HG02840 (cell line): ENCODE measurements at regions not wholly inside any gene's neighbourhood (a gene's known extent, or its start where the extent isn't known, plus 50 kb on each side); places are given as distances from the start of the nearest gene placed in this dataset.

ENCODE experiments used
- ATAC-seq: cut with Tn5 transposase; IDR thresholded peaks from one replicate; pipeline ENCODE4 v1.9.1; 2021; ENCODE audit warnings: mild to moderate bottlenecking, moderate library complexity, moderate number of reproducible peaks; ENCODE audit not compliant: unreplicated experiment, low FRiP score

DNA sequence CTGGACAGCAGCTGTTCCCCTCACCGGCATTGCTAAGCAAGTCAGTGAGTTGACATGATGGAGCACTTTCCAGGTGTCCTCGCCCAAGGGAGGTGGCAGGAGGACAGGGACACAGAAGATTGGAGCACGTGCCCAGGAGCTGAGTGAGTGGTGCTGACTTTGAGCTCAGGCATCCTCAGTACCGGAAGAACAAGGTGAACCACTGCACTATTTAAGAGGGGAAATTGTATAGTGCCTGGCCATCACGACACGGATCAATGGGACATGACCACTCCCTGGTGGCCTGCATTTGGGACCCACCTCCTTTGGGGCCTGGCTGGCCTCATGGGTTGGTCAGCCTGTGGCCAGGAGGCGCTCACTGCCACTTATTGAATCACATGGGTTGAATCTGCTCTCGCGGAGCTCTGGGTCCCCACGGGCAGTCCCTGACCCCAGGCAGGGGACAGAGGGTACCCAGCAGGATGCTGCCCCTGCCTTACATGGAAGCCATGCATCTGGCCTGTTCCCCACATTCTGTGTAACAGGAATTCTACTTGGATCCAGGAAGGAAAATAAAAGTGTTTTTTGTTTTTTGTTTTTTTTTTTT lies 206.9 kb upstream of the ZNF536 start:
- ATAC-seq: no peak

DNA sequence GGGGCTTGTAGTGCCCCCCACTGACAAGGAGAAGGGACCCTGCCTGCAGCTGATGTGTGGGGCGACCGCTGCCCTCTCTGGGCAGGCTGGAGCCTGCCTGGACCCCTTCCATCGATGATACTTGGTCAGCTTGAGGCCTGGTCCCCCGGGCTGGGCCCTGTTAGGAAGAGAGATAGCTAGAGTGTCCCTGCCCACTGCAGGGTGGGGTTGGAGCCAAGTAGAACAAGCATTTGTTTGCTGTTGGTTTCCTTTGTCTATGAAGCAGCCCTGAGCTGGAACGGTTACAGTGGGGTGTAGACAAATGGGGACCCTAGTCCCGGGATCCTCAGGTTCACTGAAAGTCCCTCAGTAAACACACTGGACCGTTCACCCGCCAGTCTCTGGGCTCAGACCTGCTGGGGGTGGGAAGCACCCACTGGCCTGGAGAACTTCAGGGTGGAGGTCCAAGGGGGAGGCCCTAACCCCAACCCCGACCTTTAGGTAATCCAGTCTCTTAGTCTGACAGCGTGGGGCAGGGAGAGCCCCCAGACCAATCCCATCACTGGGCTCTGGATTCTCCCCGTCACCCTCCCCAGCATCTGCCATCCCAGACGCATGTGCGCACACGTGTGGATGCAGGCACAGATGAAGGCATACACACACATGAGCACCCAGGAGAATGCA lies 204.8 kb upstream of the ZNF536 start:
- no peak for ATAC-seq

DNA sequence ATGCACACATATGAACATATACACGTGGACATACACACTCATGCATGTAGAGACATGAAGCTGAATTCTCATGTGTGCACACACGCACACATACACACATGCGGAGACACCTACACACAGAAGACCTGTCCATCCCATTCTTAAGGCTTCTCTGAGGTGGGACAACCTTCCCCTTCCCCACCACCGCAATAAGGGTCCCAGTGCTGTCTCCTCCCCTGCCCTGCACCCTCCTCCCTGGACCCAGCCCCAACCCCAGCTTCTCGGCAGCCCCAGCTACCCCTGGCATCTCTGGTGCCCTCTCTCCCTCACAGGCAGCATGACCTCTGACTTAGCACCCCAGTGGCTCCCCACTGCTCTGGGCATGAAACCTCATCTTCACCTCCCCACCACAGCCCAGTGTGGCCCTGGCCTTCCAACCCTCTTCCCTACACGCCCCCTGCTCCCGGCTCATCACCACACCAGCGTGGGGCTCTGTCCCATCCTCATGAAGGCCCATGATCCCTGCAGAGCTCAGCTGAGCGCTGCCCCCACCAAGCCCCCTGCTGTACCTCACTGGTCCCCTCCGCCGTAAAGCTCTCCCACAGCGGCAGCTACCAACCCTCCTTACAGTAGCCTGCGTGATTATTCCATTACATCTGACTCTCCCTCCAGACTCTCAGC lies 204.1 kb upstream of the ZNF536 start:
- ATAC-seq: no peak

DNA sequence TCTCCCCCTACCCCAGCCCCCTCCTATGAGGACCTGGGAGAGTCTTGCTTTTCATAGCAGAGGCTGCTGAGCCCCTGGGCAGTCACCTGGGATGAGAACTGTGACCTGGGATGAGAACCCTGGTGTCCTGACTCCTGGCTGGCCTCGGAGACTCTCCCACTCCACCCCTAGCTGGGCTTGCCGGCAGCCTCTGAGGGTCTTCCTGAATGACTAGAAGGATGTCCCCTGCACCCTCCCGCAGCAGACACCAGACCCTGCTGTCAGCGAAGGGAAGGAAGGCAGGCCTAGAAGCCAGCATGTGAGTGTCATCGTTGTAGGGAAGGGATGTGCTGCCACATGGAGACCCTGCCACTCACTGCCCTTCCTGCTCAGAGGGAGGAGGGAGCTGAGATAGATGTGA lies 203.4 kb upstream of the ZNF536 start:
- no peak for ATAC-seq

DNA sequence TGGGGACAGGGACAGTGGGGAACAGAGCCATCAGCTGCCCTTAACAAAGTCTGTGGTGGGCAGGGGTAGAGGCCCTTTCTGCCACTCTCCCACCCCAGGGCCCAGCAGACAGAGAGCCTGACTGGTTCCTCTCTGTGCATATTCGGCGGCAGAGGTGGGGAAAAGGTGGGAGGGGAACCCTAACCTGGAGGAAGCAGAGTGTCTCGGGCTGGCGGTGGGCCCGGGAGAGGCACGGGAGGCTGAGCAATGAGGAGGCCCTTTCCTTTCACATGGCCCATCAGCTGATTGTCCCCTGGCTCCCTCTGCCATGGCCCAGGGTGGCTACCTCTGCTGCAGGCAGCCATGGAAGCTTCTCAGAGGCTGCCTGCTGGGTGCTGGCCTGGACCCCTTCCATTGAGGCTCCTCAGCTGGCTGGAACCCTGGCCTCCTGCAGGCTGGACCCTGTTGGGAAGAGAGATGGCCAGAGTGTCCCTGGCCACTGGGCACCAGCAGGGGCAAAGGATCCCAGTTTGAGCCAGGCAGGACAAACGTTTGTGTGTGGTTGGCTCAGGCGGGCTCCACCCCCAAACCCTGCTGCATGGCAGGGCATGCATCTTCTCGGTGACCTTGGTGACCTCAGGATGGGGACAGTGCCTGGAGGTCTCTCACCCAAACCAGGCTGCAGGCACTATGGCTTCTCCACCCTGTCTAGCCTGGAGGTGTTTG lies 202.8 kb upstream of the ZNF536 start:
- ATAC-seq: no peak

DNA sequence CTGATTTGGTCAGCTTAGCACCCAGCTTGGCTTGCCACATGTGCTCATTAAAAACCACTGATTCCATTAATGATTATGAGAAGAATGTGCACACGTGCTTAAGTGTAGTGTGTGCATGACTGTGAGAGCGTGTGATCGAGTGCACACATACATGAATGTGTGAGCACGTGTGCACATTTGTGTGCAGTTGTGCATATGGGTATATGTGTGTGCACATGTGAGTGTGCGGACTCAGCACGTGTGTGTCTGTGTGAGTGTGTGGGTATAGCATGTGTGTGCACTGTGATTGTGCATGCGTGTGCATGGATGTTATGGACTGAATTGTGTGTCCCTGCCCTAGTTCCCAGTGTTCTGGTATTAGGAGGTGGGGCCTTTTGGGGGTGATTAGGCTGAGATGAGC lies 202.1 kb upstream of the ZNF536 start:
- no peak for ATAC-seq

DNA sequence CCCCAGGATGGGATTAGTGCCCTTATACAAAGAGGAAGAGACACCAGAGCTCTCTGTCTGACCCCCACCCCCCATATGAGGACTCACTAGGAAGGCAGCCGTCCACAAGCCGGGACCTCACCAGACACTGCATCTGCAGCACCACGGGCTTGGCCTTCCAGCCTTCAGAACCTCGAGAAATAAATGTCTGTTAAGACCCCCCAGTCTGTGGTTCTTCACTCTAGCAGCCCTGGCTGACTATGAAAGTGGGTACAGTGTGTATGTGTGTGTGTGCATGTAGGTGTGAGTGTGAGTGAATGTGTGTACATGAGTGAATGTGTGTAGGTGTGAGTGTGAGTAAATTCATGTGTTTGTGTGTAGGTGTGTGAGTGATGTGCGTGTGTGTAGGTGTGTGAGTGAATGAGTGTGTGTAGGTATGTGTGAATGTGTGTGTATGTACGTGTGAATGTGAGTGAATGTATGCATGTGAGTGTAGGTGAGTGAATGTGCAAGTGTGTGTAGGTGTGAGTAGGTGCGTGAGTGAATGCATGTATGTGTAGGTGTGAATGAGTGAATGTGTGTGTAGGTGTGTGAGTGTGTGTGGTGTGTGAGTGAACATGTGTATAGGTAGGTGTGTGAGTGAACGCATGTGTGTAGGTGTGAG lies 201.6 kb upstream of the ZNF536 start:
- ATAC-seq: no peak

DNA sequence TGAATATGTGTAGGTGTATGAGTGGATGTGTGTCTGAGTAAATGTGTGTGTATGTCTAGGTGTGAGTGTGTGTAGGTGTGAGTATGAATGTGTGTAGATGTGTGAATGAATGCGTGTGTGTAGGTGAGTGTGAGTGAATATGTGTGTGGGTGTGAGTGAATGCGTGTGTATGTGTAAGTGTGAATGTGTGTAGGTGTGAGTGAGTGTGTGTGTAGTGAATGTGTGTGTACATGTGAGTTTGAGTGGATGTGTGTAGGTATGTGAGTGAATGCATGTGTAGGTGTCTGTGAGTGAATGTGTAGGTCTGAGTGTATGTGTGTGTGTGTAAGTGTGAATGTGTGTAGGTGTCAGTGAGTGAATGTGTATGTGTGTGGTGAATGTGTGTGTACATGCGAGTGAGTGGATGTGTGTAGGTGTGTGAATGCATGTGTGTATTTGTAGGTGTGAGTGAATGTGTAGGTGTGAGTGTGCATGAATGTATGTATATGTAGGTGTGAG lies 201.0 kb upstream of the ZNF536 start:
- no peak for ATAC-seq

DNA sequence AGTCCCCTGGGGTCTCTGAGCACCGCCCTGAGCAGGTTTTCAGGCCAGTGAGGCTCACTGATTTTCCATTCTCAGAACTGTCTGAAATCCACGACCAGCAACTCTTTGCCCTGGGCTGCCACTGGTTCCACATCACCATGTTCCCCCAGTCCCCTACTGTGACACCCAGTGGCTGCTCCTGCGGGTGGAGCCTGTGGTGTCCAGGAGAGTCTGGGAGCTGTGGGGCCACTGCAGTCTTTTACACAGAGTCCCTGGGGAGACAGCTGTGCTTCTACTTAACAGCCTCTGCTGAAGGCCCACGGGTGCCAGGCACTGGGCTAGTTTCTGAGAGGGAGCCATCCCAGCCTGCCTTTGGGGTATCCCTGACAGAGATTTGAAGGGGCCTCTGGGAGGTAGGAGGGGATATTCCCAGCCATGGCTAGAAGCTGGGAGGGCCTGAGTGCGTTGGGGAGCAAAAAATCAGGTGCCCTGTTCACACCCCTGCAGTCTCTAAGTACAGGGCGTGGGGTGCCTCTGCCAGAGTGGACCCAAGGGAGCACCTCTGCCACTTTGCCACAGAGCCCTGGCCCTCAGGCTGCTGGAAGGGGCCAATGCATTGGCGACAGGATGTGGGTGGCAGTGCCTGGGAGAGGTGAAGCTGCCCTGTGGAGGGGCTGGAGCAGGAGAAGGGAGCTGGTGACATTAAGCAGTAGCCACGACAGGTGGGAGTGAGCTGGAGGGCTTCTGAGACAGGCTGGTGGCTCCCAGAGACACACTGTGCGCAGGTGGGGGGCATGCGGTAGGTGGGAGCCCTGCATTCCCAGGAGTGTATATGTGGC lies 200.2 kb upstream of the ZNF536 start:
- no peak for ATAC-seq

DNA sequence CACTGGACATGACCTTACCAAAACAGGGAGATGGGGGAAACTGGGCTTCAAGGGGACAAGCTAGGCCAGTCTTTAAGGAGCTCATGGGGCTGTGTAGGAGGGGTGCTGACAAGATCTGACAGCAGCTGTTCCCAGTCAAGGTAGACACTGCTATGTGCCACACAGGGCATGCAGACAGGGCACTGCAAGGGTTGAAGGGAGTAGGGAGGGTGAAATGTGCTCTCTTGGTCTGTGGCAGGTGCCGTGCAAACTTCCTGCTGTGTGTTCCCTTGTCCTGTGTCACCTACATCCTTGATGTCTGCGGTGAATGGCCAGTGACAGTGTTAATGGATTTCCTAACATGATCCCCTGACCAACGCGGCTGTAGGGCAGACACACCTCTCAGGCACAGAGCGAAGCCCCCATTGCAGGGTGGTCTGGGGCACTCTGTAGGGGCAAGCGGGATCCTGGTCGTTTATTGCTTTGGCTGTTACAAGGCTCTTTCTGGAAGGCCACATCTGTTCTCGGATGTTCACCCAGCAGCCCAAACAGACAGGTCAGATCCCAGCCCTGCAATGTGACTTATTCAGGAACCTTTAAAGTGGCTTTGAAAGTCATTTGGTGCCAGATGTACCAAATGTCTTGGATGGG lies 199.5 kb upstream of the ZNF536 start:
- no peak for ATAC-seq

DNA sequence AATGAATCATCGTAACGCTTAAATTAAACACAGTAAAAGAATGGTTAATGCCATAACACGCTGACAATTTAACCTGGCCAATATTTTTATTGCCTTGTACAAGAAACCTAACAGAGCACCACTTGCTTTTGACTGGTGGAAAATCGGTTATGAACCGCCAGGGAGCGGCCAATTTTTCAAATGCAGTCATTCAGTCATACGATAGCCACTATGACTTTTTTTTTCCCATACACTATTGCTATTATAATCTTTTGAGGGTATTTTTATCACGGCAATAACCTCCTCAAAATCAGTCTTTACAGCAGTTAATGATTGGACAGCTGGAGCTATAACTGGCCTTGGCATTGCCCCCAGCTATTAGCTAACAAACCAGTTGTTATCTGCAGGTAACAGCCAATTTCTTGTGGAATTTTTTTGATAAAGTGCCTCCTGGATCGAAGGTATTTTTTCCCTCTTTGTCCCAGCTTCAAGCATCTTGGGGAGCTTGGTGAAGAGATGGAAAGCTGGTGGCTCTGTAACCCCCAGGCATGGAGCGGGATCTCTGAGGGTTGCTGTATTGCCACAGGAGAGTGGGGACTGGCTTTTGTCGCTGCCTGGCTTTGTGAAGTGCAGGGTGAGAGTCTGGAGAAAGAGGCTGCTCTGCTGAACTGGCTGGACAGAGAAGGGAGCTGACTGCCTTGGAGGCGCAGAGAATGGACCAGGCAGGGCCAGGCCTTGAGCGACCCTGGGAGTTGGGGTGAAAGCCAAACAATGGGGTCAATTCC lies 198.4 kb upstream of the ZNF536 start:
- no peak for ATAC-seq

DNA sequence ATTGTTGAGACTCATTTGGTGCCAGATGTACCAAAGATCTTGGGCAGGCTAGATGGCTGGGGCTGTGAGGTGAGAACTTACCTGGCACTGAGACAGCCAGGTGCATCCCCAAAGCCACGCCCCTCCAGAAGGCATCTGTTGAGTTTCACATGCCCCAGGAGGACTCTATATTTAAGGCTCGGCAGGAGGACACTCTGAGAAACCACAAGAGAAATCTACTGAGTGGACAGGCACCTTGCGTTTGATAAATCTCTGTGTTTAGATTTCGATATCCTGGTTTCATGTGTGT lies 197.9 kb upstream of the ZNF536 start:
- ATAC-seq: no peak

DNA sequence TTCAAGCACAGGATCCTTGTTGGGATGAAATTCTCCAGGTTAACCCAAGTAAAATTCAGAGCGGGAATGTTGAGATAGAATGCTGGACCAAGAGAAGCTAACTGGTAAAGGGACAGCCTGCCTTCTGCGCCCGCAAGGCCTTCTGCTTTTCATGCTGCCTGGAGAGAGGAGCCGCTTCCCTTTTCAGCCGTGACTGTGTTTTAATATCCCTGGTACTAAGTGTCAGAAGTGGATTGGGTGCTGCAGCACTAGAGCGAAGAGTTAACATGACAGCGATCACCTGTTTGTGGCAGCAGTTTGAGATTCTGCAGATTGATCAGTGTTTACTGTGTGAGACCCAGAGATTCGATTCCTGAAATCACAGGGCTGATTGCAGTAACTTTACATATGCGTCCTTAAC lies 197.4 kb upstream of the ZNF536 start:
- no peak for ATAC-seq

DNA sequence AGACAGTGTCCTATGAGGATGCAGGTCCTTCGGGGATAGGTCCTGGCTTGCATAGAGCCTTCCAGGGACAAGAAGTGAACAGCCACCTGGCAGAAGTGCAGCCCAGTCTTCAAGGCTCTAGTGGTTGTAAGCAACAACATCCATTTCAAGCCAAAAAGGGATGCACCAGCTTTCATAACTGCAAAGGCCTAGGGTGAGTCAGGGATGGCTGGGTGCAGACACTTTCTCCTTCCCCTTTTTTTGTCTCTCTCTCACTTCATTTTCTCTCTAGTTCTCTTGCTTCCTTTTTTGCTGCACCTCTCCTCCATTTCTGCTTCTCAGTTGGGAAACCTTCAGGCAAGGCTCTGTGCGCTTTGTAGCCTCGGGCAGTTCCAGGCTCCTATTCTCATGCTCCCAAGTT lies 196.2 kb upstream of the ZNF536 start:
- ATAC-seq: no peak

DNA sequence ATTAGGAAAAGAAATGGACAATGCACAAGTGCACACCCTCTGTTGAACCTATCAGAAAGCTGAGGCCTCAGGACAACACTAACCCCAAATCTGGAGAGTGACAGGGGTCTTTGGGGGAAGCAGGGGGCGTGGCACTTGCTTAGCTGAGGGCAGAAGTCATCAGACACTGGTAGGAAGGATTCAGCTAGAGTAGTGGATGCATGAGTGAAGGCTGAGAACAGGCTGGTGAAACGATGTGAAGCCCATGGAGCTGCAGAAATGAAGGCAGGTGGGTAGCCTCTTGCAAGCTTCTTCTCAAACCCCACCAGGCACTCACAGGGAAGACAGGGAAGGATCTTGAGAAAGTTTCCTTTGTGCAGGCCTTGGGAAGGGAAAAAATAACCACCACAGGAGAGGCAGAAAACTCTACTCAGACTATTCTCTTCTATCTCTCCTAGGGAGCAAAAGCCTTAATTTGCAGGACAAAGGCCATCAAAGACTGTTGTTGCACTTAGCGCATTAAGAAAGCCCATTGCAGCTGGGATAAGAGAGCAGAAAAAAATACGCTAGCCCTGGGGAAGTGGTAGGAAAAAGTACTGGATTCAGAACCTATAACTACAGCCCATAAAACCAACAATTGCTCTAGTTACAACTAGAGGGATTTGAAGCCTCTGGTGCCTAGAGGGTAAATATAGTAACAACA lies 193.3 kb upstream of the ZNF536 start:
- ATAC-seq: no peak

DNA sequence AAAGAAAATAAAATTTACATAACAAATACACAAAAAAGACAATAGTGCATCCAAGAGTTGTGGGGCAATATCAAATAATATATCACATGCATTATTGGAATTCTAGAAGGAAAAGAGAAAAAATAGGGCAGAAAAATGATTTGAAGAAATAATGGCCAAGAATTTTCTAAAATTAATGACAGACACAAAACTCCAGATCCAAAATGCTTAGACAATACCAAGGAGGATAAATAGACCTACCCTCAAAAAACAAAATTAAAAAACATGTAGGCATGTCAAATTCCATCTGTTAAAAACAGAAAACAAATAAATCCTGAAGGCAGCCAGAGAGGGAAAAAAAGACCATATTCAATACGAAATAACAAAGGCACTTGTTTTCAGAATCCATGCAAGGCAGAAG lies 191.5 kb upstream of the ZNF536 start:
- no peak for ATAC-seq

DNA sequence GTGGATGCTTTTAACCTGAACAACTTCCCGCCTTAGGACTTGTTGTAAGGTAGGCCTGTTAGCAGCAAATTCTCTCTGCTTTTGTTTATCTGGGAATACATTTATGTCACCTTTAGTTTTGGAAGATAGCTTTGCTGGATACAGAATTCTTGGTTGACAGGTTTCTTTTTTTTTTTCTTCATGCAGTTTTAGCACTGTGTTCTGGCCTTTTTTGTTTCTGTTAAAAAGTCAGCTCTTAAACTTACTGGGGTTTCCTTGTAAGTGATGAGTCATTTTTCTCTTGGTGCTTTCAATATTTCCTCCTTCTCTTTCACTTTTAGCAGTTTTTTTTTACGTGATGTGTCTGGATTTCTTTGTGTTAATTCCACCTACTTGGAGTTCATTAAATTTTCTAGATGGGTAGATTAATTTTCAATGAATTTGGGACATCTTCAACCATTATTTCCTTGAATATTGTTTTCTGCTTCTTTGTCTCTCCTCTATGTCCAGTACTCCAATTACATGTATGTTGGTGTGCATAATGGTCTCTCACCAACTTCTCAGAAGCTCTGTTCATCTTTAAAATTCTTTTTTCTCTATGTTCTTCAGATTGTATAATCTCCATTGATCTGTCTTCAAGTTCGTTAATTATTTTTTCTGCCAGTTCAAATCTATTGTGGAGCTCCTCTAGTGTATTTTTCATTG lies 188.2 kb upstream of the ZNF536 start:
- no peak for ATAC-seq

DNA sequence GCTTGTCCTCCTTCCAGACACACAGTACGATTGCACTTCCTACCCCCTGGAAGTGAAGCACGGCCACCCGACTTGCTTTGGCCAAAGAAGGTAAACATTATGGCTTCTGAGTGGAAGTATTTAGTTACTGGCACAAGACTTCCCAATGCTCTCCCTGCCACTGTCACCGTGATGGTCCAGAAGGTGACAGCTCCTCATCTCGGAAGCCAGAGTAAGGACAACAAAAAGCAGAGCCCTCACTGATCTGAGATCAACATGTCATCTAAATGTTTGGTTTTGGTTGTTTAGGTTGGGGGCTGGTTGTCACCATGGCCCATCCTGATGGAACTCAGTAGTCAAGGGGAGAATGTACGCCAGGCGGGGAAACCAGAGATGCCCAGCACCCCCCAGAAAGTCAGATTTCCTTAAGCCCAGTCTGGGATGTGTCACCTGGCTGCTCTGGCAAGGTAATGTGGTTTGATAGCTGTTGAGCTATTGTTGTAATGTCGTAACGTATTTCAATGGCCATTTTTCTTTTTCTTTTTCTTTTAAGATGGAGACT lies 170.1 kb upstream of the ZNF536 start:
- ATAC-seq: no peak
